ENCODE measurements at regions not wholly inside any gene's neighbourhood (a gene's known extent, or its start where the extent isn't known, plus 50 kb on each side); places are given as distances from the start of the nearest gene placed in this dataset.

DNA sequence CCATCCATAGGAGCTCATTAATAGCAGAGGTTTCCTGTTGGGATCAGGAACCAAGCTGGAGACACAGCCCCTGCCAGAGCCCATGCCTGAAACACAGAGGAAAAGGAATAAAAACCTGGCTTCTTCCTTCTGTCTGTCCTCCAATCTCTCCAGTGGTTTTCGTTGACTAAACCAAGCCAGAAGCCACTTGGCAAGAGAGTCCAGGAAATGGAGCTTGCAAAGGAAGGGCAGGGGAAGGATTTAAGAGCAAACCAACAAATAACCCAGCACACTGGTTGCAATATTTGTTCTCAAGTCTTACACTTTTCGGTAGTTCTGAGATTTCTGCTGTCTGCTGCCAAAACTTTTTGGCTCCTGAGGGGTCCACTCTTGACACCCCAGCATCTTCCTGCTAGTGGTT lies 137.0 kb upstream of the BMP2 start:
- H2BK15ac ChIP-seq (ENCODE audit: low read length) = no peak overlapping the region
- no peaks in the 10 kb centered on the region for H3K36me3 ChIP-seq (ENCODE audit: control insufficient read depth in 2 of 4, insufficient read depth in 4 of 4, low read length in 3 of 4)
- H3K79me1 ChIP-seq (ENCODE audit: low read depth, low read length) = no peaks in the 10 kb centered on the region
- no peak overlapping the region for H3K14ac ChIP-seq (ENCODE audit: insufficient read length)
- no peak overlapping the region for H3K4me2 ChIP-seq (ENCODE audit: insufficient read depth in 1 of 2, low read depth in 2 of 2, low read length in 2 of 2)
- no peaks in the 10 kb centered on the region for H4K20me1 ChIP-seq (replicated peaks in 1 of 2; ENCODE audit: control insufficient read depth in 1 of 2, insufficient read depth in 2 of 2, low read length in 2 of 2)
- no peak overlapping the region for H4K91ac ChIP-seq (replicated peaks; ENCODE audit: insufficient read length, low read length)
- H3K18ac ChIP-seq (ENCODE audit: extremely low read depth, low read length) = no peak overlapping the region
- H3K56ac ChIP-seq (replicated peaks; ENCODE audit: insufficient read length, low read depth, low read length) = no peak overlapping the region
- H3K23me2 ChIP-seq (ENCODE audit: low read depth, low read length) = no peaks in the 10 kb centered on the region; the same call in 1 of the 2 replicates
- no peak overlapping the region for H4K8ac ChIP-seq (ENCODE audit: extremely low read depth, insufficient read depth, low read length)
- peaks cover 0 to 2% of the 10 kb centered on the region in 2 experiments; a peak in 1 of 4 replicates for H3K9me3 ChIP-seq (ENCODE audit: insufficient read depth in 2 of 2, low read depth in 1 of 2, low read length in 1 of 2)
- no peak overlapping the region for H3K4ac ChIP-seq (replicated peaks; ENCODE audit: insufficient read length, low read depth, low read length)
- H3K9ac ChIP-seq (replicated peaks in 1 of 4; ENCODE audit: extremely low read depth in 1 of 4, low read depth in 3 of 4, low read length in 3 of 4) = no peak overlapping the region
- H3K27me3 ChIP-seq (replicated peaks in 1 of 4; ENCODE audit: control insufficient read depth in 3 of 4, extremely low read depth in 1 of 4, insufficient read depth in 3 of 4, low read length in 3 of 4) = no peaks in the 10 kb centered on the region
- no peaks in the 10 kb centered on the region for H3K4me1 ChIP-seq (replicated peaks in 1 of 4; ENCODE audit: control insufficient read depth in 3 of 4, insufficient read depth in 4 of 4, low read length in 3 of 4)
- no peak overlapping the region for H3K27ac ChIP-seq (ENCODE audit: low read depth, low read length)
- no peak overlapping the region for H4K5ac ChIP-seq (ENCODE audit: insufficient read length, low read depth, low read length)
- ChIA-PET CTCF (ENCODE audit: partially characterized antibody) (interaction anchor here (0.7 to 1.7 kb wide), 6 partner anchors 18 to 366 kb away, joined by 3 to 5 read pairs (median 4); no protein-coding TSS in a partner anchor), POLR2A (ENCODE audit: partially characterized antibody) (no interaction called here)
- no peak for TF ChIP-seq SP2 (IDR thresholded peaks at IDR 0.05; ENCODE audit: low read length)
- TF ChIP-seq BCL11A (IDR thresholded peaks at IDR 0.05; ENCODE audit: low read depth in 2 of 2, low read length in 2 of 2) = no peak
- TF ChIP-seq EGR1 (IDR thresholded peaks at IDR 0.05; ENCODE audit: borderline replicate concordance, low read depth, low read length) = no peak
- TF ChIP-seq ZNF274 (IDR thresholded peaks at IDR 0.05; ENCODE audit: borderline replicate concordance, extremely low read depth, low read length) = no peak
- no peak for TF ChIP-seq GABPA (IDR thresholded peaks at IDR 0.05; ENCODE audit: borderline replicate concordance, insufficient read depth, low read length)
- TF ChIP-seq, protein P1, sequence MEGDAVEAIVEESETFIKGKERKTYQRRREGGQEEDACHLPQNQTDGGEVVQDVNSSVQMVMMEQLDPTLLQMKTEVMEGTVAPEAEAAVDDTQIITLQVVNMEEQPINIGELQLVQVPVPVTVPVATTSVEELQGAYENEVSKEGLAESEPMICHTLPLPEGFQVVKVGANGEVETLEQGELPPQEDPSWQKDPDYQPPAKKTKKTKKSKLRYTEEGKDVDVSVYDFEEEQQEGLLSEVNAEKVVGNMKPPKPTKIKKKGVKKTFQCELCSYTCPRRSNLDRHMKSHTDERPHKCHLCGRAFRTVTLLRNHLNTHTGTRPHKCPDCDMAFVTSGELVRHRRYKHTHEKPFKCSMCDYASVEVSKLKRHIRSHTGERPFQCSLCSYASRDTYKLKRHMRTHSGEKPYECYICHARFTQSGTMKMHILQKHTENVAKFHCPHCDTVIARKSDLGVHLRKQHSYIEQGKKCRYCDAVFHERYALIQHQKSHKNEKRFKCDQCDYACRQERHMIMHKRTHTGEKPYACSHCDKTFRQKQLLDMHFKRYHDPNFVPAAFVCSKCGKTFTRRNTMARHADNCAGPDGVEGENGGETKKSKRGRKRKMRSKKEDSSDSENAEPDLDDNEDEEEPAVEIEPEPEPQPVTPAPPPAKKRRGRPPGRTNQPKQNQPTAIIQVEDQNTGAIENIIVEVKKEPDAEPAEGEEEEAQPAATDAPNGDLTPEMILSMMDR (IDR thresholded peaks at IDR 0.05; ENCODE audit: control extremely low read depth in 1 of 3, insufficient read depth in 1 of 3, low read depth in 1 of 3, low read length in 3 of 3) = no peak
- no peak for TF ChIP-seq YY1 (IDR thresholded peaks at IDR 0.05; ENCODE audit: low read depth, low read length)
- TF ChIP-seq EP300 (IDR thresholded peaks at IDR 0.05; ENCODE audit: borderline replicate concordance in 1 of 2, low read depth in 2 of 2, low read length in 2 of 2) = no peak
- no peak for TF ChIP-seq TEAD4 (IDR thresholded peaks at IDR 0.05; ENCODE audit: low read depth, low read length)
- TF ChIP-seq RXRA (IDR thresholded peaks at IDR 0.05; ENCODE audit: insufficient read depth, low read depth, low read length) = no peak
- H3K4me3 ChIP-seq (ENCODE audit: extremely low read depth in 1 of 4, insufficient read depth in 2 of 4, low read depth in 3 of 4, low read length in 4 of 4) = no peak overlapping the region
- H2BK5ac ChIP-seq (ENCODE audit: low read depth, low read length) = no peak overlapping the region
- FAIRE-seq = no peak
- H3K79me2 ChIP-seq (ENCODE audit: control insufficient read depth in 1 of 2, insufficient read depth in 2 of 2, low read length in 2 of 2) = no peaks in the 10 kb centered on the region
- H2BK12ac ChIP-seq (ENCODE audit: low read depth, low read length) = no peak overlapping the region
- no peak for DNase-seq (ENCODE audit: low read depth in 1 of 2, low spot score in 2 of 2)
- no peak overlapping the region for H2AK5ac ChIP-seq (ENCODE audit: low read depth, low read length)
- no peak overlapping the region for H3K23ac ChIP-seq (ENCODE audit: insufficient read length)
- 90% methylated on average over 2 of the region's 2 CpGs; no CpG with 5 or more reads in 1 of the 2 experiments for WGBS, 2 experiments (ENCODE audit: extremely low coverage in 1 of 2, insufficient coverage in 1 of 2, insufficient read length in 1 of 2, insufficient replicate concordance in 2 of 2, low coverage in 1 of 2, low lambda C conversion rate in 2 of 2, missing lambda C conversion rate in 1 of 2)
- no peak overlapping the region for H2AFZ ChIP-seq (ENCODE audit: low read length)
- no peak overlapping the region for H2BK120ac ChIP-seq (replicated peaks; ENCODE audit: low read depth, low read length)
- no peak overlapping the region for H2BK20ac ChIP-seq (ENCODE audit: low read length)
